Breast epithelium (tissue), 3 donors: ENCODE measurements at regions not wholly inside any gene's neighbourhood (a gene's known extent, or its start where the extent isn't known, plus 50 kb on each side); places are given as distances from the start of the nearest gene placed in this dataset.

ENCODE experiments used
- POLR2A ChIP-seq: fragments of 450-650 bp; IDR thresholded peaks from one replicate; pipeline ENCODE4 v1.6.1; 2016; ENCODE audit warnings: antibody characterized with exemption, mild to moderate bottlenecking, moderate library complexity
- POLR2AphosphoS5 ChIP-seq, 3 donors: sonication (generic); formaldehyde crosslinking; IDR thresholded peaks; one replicate each; pipeline ENCODE4 v1.6.1; 2017; ENCODE audit warnings: antibody characterized with exemption in 3 of 3
- TF ChIP-seq, protein P1 (sequence below), 3 donors: fragments of 450-650 bp; IDR thresholded peaks; one replicate each; pipeline ENCODE4 v1.5.1; 2016 to 2017; ENCODE audit warnings: antibody characterized with exemption in 3 of 3, mild to moderate bottlenecking in 3 of 3, moderate library complexity in 3 of 3

DNA sequence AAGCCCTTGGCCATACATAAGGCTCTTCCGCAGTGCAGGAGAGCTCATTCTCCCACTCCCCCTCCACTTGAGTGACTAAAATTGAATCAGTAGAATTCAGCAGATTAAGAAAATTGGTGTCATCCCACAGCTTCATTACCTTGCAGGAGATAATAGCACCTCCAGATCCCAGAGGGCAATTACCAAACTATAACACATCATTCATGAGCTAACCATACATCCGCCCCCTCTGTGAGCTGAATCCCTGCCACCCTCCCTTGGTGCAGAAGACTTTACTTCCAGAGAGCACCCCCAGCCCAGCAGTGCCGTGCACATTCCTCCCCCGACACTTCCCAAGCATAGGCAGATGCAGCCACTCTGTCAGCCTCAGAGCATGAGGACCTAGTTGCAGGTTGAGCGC lies 496.5 kb upstream of the B3GAT1 start:
- TF ChIP-seq, protein P1, sequence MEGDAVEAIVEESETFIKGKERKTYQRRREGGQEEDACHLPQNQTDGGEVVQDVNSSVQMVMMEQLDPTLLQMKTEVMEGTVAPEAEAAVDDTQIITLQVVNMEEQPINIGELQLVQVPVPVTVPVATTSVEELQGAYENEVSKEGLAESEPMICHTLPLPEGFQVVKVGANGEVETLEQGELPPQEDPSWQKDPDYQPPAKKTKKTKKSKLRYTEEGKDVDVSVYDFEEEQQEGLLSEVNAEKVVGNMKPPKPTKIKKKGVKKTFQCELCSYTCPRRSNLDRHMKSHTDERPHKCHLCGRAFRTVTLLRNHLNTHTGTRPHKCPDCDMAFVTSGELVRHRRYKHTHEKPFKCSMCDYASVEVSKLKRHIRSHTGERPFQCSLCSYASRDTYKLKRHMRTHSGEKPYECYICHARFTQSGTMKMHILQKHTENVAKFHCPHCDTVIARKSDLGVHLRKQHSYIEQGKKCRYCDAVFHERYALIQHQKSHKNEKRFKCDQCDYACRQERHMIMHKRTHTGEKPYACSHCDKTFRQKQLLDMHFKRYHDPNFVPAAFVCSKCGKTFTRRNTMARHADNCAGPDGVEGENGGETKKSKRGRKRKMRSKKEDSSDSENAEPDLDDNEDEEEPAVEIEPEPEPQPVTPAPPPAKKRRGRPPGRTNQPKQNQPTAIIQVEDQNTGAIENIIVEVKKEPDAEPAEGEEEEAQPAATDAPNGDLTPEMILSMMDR (IDR thresholded peaks at IDR 0.05), result no peak
- TF ChIP-seq POLR2A (no peak), POLR2AphosphoS5 (IDR thresholded peaks at IDR 0.05) (no peak)
